ENCODE measurements at regions not wholly inside any gene's neighbourhood (a gene's known extent, or its start where the extent isn't known, plus 50 kb on each side); places are given as distances from the start of the nearest gene placed in this dataset.

DNA sequence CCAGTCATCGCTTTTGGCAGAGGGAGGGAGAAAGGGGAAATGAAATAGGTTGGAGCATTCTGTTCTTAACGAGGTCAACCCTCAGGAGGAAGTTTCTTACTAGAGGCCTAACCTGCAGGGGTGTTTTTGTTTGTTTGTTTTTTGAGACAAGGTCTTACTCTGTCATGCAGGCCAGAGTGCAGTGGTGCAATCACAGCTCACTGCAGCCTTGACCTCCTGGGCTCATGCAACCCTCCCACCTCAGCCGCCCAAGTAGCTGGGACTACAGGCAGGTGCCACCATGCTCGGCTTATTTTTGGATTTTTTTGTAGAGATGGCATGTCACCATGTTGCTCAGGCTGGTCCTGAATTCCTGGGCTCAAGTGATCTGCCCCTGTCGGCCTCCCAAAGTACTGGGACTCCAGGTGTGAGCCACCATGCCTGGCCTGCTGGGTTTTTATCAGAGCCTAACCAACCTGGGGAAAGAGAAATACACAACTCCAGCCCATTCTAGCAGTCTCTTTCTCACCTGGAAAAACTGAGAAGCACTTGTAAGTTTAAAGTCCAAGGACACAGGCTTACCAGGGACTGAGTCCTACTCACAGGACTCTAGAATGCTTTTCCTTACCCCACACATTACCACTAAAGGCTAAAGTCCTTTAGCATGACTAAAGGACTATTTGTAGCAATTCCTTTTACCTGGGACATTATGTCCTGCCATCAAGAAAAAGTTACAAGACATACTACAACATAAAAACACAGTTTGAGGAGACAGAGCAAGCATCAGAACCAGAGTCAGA is 101.0 kb upstream of the EGFR start (continued):
- no peak for TF ChIP-seq NFYB (IDR thresholded peaks at IDR 0.05; ENCODE audit: insufficient read depth, low read depth, low read length)

DNA sequence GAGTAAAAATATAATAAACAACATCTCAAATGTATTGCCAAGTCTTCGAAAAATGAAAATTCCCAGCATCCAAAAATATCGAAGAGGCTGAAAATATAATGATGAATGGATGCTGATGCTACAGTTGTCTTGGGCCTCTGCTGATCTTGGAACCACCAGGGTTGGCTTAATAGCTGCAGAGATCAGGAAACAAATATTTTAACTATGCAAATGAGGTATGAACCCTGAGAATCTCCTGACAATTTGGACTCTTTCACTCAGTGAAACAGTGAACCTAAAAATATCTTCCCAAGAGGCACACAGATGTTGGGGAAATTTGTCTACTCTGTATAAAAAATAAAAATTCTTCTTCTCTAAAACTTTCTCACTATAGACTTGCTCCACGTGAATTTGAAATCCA is 97.7 kb upstream of the EGFR start:
- no peak overlapping the region for H3K4me2 ChIP-seq (ENCODE audit: control insufficient read depth, insufficient read depth)
- BruUV-seq (replicated peaks), result no TSS peak
- H3K27me3 ChIP-seq (replicated peaks in 1 of 2; ENCODE audit: control insufficient read depth in 2 of 2, insufficient read depth in 2 of 2, low read length in 1 of 2), result no peaks in the 10 kb centered on the region
- intact Hi-C loops (cut with micrococcal nuclease; ENCODE audit: unreplicated experiment) (no loop called here), in situ Hi-C loops (cut with MboI) (no loop called here)
- H3K27ac ChIP-seq (ENCODE audit: control insufficient read depth, insufficient read depth), result no peak overlapping the region
- FAIRE-seq (no peak), ATAC-seq (no peak), DNase-seq (ENCODE audit: low read depth, low spot score) (no peak)
- SMC1A ChIA-PET (ENCODE audit: uncharacterized antibody, unreplicated experiment), result no interaction called here
- H4K20me1 ChIP-seq (ENCODE audit: control insufficient read depth, insufficient read depth), result no peaks in the 10 kb centered on the region
- H3K9ac ChIP-seq (ENCODE audit: control insufficient read depth, insufficient read depth, low read length), result no peak overlapping the region
- H3K9me3 ChIP-seq (replicated peaks; ENCODE audit: control insufficient read depth, insufficient read depth, low read length), result no peaks in the 10 kb centered on the region
- no peaks in the 10 kb centered on the region for H3K36me3 ChIP-seq (ENCODE audit: control insufficient read depth in 2 of 2, insufficient read depth in 2 of 2, low read length in 1 of 2)
- H3K4me3 ChIP-seq, result no peak overlapping the region
- RAD21 ChIA-PET (ENCODE audit: unreplicated experiment), result no interaction called here
- 19% methylated on average over 3 of the region's 3 CpGs for WGBS (ENCODE audit: insufficient coverage, insufficient replicate concordance, low lambda C conversion rate, missing lambda C conversion rate)
- CTCF ChIA-PET, result no interaction called here
- no peak overlapping the region for H2AFZ ChIP-seq (ENCODE audit: control insufficient read depth, low read depth, low read length)
- POLR2A ChIA-PET, result no interaction called here
- no peaks in the 10 kb centered on the region for H3K4me1 ChIP-seq (ENCODE audit: control insufficient read depth, insufficient read depth, low read length)
- H3K79me2 ChIP-seq (ENCODE audit: control insufficient read depth, insufficient read depth, low read length), result no peaks in the 10 kb centered on the region
- TF ChIP-seq, protein P1, sequence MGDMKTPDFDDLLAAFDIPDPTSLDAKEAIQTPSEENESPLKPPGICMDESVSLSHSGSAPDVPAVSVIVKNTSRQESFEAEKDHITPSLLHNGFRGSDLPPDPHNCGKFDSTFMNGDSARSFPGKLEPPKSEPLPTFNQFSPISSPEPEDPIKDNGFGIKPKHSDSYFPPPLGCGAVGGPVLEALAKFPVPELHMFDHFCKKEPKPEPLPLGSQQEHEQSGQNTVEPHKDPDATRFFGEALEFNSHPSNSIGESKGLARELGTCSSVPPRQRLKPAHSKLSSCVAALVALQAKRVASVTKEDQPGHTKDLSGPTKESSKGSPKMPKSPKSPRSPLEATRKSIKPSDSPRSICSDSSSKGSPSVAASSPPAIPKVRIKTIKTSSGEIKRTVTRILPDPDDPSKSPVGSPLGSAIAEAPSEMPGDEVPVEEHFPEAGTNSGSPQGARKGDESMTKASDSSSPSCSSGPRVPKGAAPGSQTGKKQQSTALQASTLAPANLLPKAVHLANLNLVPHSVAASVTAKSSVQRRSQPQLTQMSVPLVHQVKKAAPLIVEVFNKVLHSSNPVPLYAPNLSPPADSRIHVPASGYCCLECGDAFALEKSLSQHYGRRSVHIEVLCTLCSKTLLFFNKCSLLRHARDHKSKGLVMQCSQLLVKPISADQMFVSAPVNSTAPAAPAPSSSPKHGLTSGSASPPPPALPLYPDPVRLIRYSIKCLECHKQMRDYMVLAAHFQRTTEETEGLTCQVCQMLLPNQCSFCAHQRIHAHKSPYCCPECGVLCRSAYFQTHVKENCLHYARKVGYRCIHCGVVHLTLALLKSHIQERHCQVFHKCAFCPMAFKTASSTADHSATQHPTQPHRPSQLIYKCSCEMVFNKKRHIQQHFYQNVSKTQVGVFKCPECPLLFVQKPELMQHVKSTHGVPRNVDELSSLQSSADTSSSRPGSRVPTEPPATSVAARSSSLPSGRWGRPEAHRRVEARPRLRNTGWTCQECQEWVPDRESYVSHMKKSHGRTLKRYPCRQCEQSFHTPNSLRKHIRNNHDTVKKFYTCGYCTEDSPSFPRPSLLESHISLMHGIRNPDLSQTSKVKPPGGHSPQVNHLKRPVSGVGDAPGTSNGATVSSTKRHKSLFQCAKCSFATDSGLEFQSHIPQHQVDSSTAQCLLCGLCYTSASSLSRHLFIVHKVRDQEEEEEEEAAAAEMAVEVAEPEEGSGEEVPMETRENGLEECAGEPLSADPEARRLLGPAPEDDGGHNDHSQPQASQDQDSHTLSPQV (IDR thresholded peaks at IDR 0.05), result no peak
- TF ChIP-seq PML (IDR thresholded peaks at IDR 0.05; ENCODE audit: low read length) (no peak), EGR1 (IDR thresholded peaks at IDR 0.05; ENCODE audit: borderline replicate concordance in 1 of 2, low read depth in 2 of 2, low read length in 2 of 2) (no peak), KLF5 (IDR thresholded peaks at IDR 0.05; ENCODE audit: partially characterized antibody) (no peak)
- TF ChIP-seq, protein P2, sequence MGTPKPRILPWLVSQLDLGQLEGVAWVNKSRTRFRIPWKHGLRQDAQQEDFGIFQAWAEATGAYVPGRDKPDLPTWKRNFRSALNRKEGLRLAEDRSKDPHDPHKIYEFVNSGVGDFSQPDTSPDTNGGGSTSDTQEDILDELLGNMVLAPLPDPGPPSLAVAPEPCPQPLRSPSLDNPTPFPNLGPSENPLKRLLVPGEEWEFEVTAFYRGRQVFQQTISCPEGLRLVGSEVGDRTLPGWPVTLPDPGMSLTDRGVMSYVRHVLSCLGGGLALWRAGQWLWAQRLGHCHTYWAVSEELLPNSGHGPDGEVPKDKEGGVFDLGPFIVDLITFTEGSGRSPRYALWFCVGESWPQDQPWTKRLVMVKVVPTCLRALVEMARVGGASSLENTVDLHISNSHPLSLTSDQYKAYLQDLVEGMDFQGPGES (IDR thresholded peaks at IDR 0.05), result no peak
- TF ChIP-seq, protein P3, sequence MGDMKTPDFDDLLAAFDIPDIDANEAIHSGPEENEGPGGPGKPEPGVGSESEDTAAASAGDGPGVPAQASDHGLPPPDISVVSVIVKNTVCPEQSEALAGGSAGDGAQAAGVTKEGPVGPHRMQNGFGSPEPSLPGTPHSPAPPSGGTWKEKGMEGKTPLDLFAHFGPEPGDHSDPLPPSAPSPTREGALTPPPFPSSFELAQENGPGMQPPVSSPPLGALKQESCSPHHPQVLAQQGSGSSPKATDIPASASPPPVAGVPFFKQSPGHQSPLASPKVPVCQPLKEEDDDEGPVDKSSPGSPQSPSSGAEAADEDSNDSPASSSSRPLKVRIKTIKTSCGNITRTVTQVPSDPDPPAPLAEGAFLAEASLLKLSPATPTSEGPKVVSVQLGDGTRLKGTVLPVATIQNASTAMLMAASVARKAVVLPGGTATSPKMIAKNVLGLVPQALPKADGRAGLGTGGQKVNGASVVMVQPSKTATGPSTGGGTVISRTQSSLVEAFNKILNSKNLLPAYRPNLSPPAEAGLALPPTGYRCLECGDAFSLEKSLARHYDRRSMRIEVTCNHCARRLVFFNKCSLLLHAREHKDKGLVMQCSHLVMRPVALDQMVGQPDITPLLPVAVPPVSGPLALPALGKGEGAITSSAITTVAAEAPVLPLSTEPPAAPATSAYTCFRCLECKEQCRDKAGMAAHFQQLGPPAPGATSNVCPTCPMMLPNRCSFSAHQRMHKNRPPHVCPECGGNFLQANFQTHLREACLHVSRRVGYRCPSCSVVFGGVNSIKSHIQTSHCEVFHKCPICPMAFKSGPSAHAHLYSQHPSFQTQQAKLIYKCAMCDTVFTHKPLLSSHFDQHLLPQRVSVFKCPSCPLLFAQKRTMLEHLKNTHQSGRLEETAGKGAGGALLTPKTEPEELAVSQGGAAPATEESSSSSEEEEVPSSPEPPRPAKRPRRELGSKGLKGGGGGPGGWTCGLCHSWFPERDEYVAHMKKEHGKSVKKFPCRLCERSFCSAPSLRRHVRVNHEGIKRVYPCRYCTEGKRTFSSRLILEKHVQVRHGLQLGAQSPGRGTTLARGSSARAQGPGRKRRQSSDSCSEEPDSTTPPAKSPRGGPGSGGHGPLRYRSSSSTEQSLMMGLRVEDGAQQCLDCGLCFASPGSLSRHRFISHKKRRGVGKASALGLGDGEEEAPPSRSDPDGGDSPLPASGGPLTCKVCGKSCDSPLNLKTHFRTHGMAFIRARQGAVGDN (IDR thresholded peaks at IDR 0.05), result no peak
- TF ChIP-seq, protein P4, sequence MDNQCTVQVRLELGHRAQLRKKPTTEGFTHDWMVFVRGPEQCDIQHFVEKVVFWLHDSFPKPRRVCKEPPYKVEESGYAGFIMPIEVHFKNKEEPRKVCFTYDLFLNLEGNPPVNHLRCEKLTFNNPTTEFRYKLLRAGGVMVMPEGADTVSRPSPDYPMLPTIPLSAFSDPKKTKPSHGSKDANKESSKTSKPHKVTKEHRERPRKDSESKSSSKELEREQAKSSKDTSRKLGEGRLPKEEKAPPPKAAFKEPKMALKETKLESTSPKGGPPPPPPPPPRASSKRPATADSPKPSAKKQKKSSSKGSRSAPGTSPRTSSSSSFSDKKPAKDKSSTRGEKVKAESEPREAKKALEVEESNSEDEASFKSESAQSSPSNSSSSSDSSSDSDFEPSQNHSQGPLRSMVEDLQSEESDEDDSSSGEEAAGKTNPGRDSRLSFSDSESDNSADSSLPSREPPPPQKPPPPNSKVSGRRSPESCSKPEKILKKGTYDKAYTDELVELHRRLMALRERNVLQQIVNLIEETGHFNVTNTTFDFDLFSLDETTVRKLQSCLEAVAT (IDR thresholded peaks at IDR 0.05), result no peak
- TF ChIP-seq, protein P5, sequence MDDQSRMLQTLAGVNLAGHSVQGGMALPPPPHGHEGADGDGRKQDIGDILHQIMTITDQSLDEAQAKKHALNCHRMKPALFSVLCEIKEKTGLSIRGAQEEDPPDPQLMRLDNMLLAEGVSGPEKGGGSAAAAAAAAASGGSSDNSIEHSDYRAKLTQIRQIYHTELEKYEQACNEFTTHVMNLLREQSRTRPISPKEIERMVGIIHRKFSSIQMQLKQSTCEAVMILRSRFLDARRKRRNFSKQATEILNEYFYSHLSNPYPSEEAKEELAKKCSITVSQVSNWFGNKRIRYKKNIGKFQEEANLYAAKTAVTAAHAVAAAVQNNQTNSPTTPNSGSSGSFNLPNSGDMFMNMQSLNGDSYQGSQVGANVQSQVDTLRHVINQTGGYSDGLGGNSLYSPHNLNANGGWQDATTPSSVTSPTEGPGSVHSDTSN (IDR thresholded peaks at IDR 0.05; ENCODE audit: insufficient replicate concordance, low read depth, low read length), result no peak
